HCT116 (cell line): ENCODE measurements at regions not wholly inside any gene's neighbourhood (a gene's known extent, or its start where the extent isn't known, plus 50 kb on each side); places are given as distances from the start of the nearest gene placed in this dataset.

ENCODE experiments used
- ATAC-seq: fragments of 200-7000 bp; cut with Tn5 transposase; 2 replicates; pipeline ENCODE4 v1.9.1; 2020; ENCODE audit warnings: mild to moderate bottlenecking, moderate library complexity
- BruUV-seq: library from RNA; stranded (reverse); fragments of 400-500 nt; replicated peaks from 2 replicates; lab custom pipeline; 2021; lab: Mats Ljungman, UMichigan
- CTCF ChIA-PET: fragments of 300-600 bp; sonication (Branson Sonifier 250); formaldehyde crosslinking; loops from one replicate; lab custom pipeline; 2021; ENCODE audit warnings: antibody characterized with exemption; lab: Charles Lee
- POLR2A ChIA-PET: fragments of 300-600, 350-600 bp; sonication (Branson Sonifier 250); formaldehyde crosslinking; loops from one replicate; lab custom pipeline; 2021; ENCODE audit warnings: antibody characterized with exemption; lab: Charles Lee
- RAD21 ChIA-PET, 2 experiments: fragments of 300-600 bp; sonication (Branson Sonifier 250); formaldehyde crosslinking; loops; one replicate each; lab custom pipeline; 2023; ENCODE audit warnings: low total read pairs in 2 of 2; ENCODE audit not compliant: uncharacterized antibody in 2 of 2, unreplicated experiment in 2 of 2, low non-redundant PET in 1 of 2; lab: Charles Lee
- DNase-seq: peaks from one replicate; pipeline ENCODE4 v3.0.0-alpha.2; 2010; ENCODE audit warnings: low read depth, low spot score
- H2AFZ ChIP-seq: fragments of 200-600 bp; shearing (Covaris generic), sonication (generic); 2 replicates; pipeline ENCODE4 v1.6.1; 2017; ENCODE audit warnings: low read depth, mixed run types, mixed read lengths, antibody characterized with exemption, low read length; ENCODE audit not compliant: poor library complexity, severe bottlenecking
- H3K27ac ChIP-seq: 2 replicates; pipeline ENCODE4 v1.5.1; 2012; ENCODE audit warnings: low read depth, low read length
- H3K27me3 ChIP-seq: fragments of 200-600 bp; sonication (generic); 2 replicates; pipeline ENCODE4 v1.6.1; 2016; ENCODE audit warnings: mixed run types, low read length, mixed read lengths; ENCODE audit not compliant: insufficient read depth
- H3K36me3 ChIP-seq, 2 experiments: fragments of 200-500 bp in 1 of 2; fragments of 200-600 bp in 1 of 2; sonication (Bioruptor generic) in 1 of 2; sonication (generic) in 1 of 2; 2 replicates each; pipeline versions ENCODE4 v1.5.1 to v1.6.1; 2014 to 2016; ENCODE audit warnings: low read length in 2 of 2, inconsistent platforms in 1 of 2, mixed read lengths in 1 of 2, mixed run types in 1 of 2; ENCODE audit not compliant: insufficient read depth in 2 of 2, control insufficient read depth in 1 of 2
- H3K4me1 ChIP-seq, 2 experiments: fragments of 200-600 bp in 1 of 2; sonication (generic) in 1 of 2; 2 replicates each; pipeline versions ENCODE4 v1.5.1 to v1.6.1; 2012 to 2017; ENCODE audit warnings: low read length in 2 of 2, inconsistent platforms in 1 of 2, mild to moderate bottlenecking in 1 of 2, mixed read lengths in 1 of 2, mixed run types in 1 of 2, moderate library complexity in 1 of 2; ENCODE audit not compliant: insufficient read depth in 2 of 2, control insufficient read depth in 1 of 2
- H3K4me2 ChIP-seq: fragments of 200-600 bp; sonication (generic); 2 replicates; pipeline ENCODE4 v1.6.1; 2017; ENCODE audit warnings: mixed run types, low read length, mixed read lengths
- H3K4me3 ChIP-seq, 2 experiments: fragments of 200-600 bp in 1 of 2; sonication (generic) in 1 of 2; replicated peaks in 1 of 2; 2 replicates each; pipeline ENCODE4 v1.5.1; 2011 to 2016; ENCODE audit warnings: low read length in 2 of 2, control low read depth in 1 of 2, low read depth in 1 of 2, mild to moderate bottlenecking in 1 of 2, mixed read lengths in 1 of 2, mixed run types in 1 of 2
- H3K79me2 ChIP-seq: fragments of 200-600 bp; sonication (generic); 2 replicates; pipeline ENCODE4 v1.6.1; 2017; ENCODE audit warnings: mild to moderate bottlenecking, mixed run types, low read length, moderate library complexity, mixed read lengths; ENCODE audit not compliant: insufficient read depth
- H3K9ac ChIP-seq: fragments of 200-600 bp; sonication (generic); 2 replicates; pipeline ENCODE4 v1.6.1; 2016; ENCODE audit warnings: low read length, mixed read lengths
- H3K9me2 ChIP-seq: fragments of 200-600 bp; sonication (generic), shearing (Covaris generic); 2 replicates; pipeline ENCODE4 v1.6.1; 2017; ENCODE audit warnings: mixed run types, mild to moderate bottlenecking, moderate library complexity; ENCODE audit not compliant: insufficient read depth
- H3K9me3 ChIP-seq, 2 experiments: fragments of 200-500 bp in 1 of 2; fragments of 200-600 bp in 1 of 2; sonication (Bioruptor generic) in 1 of 2; sonication (generic) in 1 of 2; 2 replicates each; pipeline ENCODE4 v1.6.1; 2014 to 2017; ENCODE audit warnings: low read length in 2 of 2, mixed read lengths in 2 of 2, inconsistent platforms in 1 of 2, low read depth in 1 of 2, mild to moderate bottlenecking in 1 of 2, mixed run types in 1 of 2, moderate library complexity in 1 of 2; ENCODE audit not compliant: control insufficient read depth in 1 of 2, insufficient read depth in 1 of 2
- H4K20me1 ChIP-seq: fragments of 200-600 bp; sonication (generic), shearing (Covaris generic); 2 replicates; pipeline ENCODE4 v1.6.1; 2017; ENCODE audit warnings: mixed run types, mild to moderate bottlenecking, moderate library complexity; ENCODE audit not compliant: insufficient read depth
- ATF3 ChIP-seq: IDR thresholded peaks from 2 replicates; pipeline ENCODE4 v1.6.1; 2012
- ELF1 ChIP-seq: IDR thresholded peaks from 2 replicates; pipeline ENCODE4 v1.6.1; 2012; ENCODE audit warnings: low read depth, borderline replicate concordance
- EZH2 ChIP-seq: fragments of 200-600 bp; sonication (generic); IDR thresholded peaks from 2 replicates; pipeline ENCODE4 v1.6.1; 2017; ENCODE audit warnings: antibody characterized with exemption, mixed run types
- EZH2phosphoT487 ChIP-seq: fragments of 200-600 bp; IDR thresholded peaks from 2 replicates; pipeline ENCODE4 v1.6.1; 2018; ENCODE audit warnings: antibody characterized with exemption, borderline replicate concordance
- MAX ChIP-seq: IDR thresholded peaks from 2 replicates; pipeline ENCODE4 v1.6.1; 2012
- POLR2AphosphoS5 ChIP-seq: IDR thresholded peaks from 2 replicates; pipeline ENCODE4 v1.6.1; 2011; ENCODE audit warnings: mild to moderate bottlenecking, low read depth, low read length, moderate library complexity
- SIN3A ChIP-seq: IDR thresholded peaks from 2 replicates; pipeline ENCODE4 v1.6.1; 2012; ENCODE audit warnings: low read depth
- SRF ChIP-seq: IDR thresholded peaks from 2 replicates; pipeline ENCODE4 v1.6.1; 2012; ENCODE audit warnings: low read depth
- TCF7L2 ChIP-seq: IDR thresholded peaks from 2 replicates; pipeline ENCODE4 v1.7.0; 2011; ENCODE audit warnings: borderline replicate concordance, inconsistent platforms; ENCODE audit not compliant: insufficient read depth, insufficient read length; ENCODE audit errors: extremely low read depth
- YY1 ChIP-seq: IDR thresholded peaks from 2 replicates; pipeline ENCODE4 v1.6.1; 2011; ENCODE audit warnings: low read length, low read depth, moderate library complexity, mild to moderate bottlenecking; ENCODE audit not compliant: insufficient replicate concordance; ENCODE audit errors: extremely low read depth
- ZBTB33 ChIP-seq: IDR thresholded peaks from 2 replicates; pipeline ENCODE4 v1.6.1; 2011; ENCODE audit warnings: mild to moderate bottlenecking, low read length, moderate library complexity; ENCODE audit not compliant: insufficient replicate concordance; ENCODE audit errors: extremely low read depth
- intact Hi-C: fragments of 100-400 bp; cut with micrococcal nuclease; formaldehyde crosslinking; loops from 2 replicates; pipeline ENCODE4 v1.10.0; 2022

GRCh38 chr2:189267491-189267890 lies 87.9 kb upstream of the COL5A2 start:
- H3K27me3 ChIP-seq: no peaks in the 10 kb centered on the region
- TF ChIP-seq POLR2AphosphoS5 (no peak), ATF3 (no peak), YY1 (no peak), MAX (no peak), SRF (no peak), SIN3A (no peak), ELF1 (no peak), EZH2phosphoT487 (no peak), ZBTB33 (no peak), TCF7L2 (no peak), EZH2 (no peak)
- no peaks in the 10 kb centered on the region for H3K4me1 ChIP-seq
- no peaks in the 10 kb centered on the region for H3K79me2 ChIP-seq
- no TSS peak for BruUV-seq
- no peak overlapping the region for H3K4me2 ChIP-seq
- no peak for ATAC-seq
- intact Hi-C loops: no loop called here
- no peak overlapping the region for H3K4me3 ChIP-seq
- H3K36me3 ChIP-seq: no peaks in the 10 kb centered on the region
- H3K9me2 ChIP-seq: peaks cover 5% of the 10 kb centered on the region; the same call in 1 of the 2 replicates
- ChIA-PET CTCF (no interaction called here), POLR2A (no interaction called here), RAD21 (no interaction called here)
- DNase-seq: no peak
- no peak overlapping the region for H2AFZ ChIP-seq
- no peak overlapping the region for H3K9ac ChIP-seq
- no peaks in the 10 kb centered on the region for H3K9me3 ChIP-seq
- H4K20me1 ChIP-seq: no peaks in the 10 kb centered on the region
- no peak overlapping the region for H3K27ac ChIP-seq
